Epithelial cell of proximal tubule (primary cell): ENCODE measurements at regions not wholly inside any gene's neighbourhood (a gene's known extent, or its start where the extent isn't known, plus 50 kb on each side); places are given as distances from the start of the nearest gene placed in this dataset.
"Not testable (repeated sequence)": the region's sequence is repeated elsewhere in the genome, so short reads cannot be mapped to it uniquely, and the experiment has no call there.

ENCODE experiments used
- DNase-seq: peaks from one replicate; pipeline ENCODE4 v3.0.0-alpha.2; 2011; ENCODE audit warnings: low read depth
- H3K4me3 ChIP-seq: 2 replicates; pipeline ENCODE4 v1.5.1; 2011; ENCODE audit warnings: low read depth, mild to moderate bottlenecking, low read length
- CTCF ChIP-seq: conservative IDR thresholded peaks from 2 replicates; pipeline ENCODE4 v1.5.1; 2012; ENCODE audit warnings: low read depth, mild to moderate bottlenecking, low read length

- no peak for TF ChIP-seq CTCF
- no peak overlapping the region for H3K4me3 ChIP-seq
- no peak for DNase-seq
Measured at GRCh38 chr6:10081957-10082356, 332.9 kb downstream of the TFAP2A start.

GRCh38 chr6:10081075-10081474 is 333.8 kb downstream of the TFAP2A start:
- no peak for TF ChIP-seq CTCF
- H3K4me3 ChIP-seq: no peak overlapping the region
- DNase-seq: no peak

GRCh38 chr6:10080561-10080960 is 334.3 kb downstream of the TFAP2A start:
- no peak for DNase-seq
- TF ChIP-seq CTCF: no peak
- H3K4me3 ChIP-seq: no peak overlapping the region

- TF ChIP-seq CTCF: no peak
- H3K4me3 ChIP-seq: no peak overlapping the region
- no peak for DNase-seq
Measured at GRCh38 chr6:10078581-10078980, 336.3 kb downstream of the TFAP2A start.

- not testable (repeated sequence) for H3K4me3 ChIP-seq, DNase-seq
Measured at GRCh38 chr6:10074726-10075125, 340.1 kb downstream of the TFAP2A start.

- DNase-seq: no peak
- TF ChIP-seq CTCF: no peak
- no peak overlapping the region for H3K4me3 ChIP-seq
Measured at GRCh38 chr6:10073341-10073740, 341.5 kb downstream of the TFAP2A start.

GRCh38 chr6:10071631-10072220 is 343.1 kb downstream of the TFAP2A start:
- no peak overlapping the region for H3K4me3 ChIP-seq
- no peak for DNase-seq
- TF ChIP-seq CTCF: no peak
